DMS114 treated with DMSO at 0.1 percent for 48 hours (cell line): ENCODE measurements at regions not wholly inside any gene's neighbourhood (a gene's known extent, or its start where the extent isn't known, plus 50 kb on each side); places are given as distances from the start of the nearest gene placed in this dataset.
"Not testable (repeated sequence)": the region's sequence is repeated elsewhere in the genome, so short reads cannot be mapped to it uniquely, and the experiment has no call there.

Experiments used
- DNase-seq: peaks from one replicate; lab custom pipeline; 2025; ENCODE audit not compliant: unreplicated experiment; lab: John Stamatoyannopoulos, UW

- DNase-seq: no peak
Measured at GRCh38 chr10:109418795-109419194, 504.5 kb downstream of the XPNPEP1 start.

GRCh38 chr10:109417803-109418202, 505.5 kb downstream of the XPNPEP1 start:
- DNase-seq: no peak

GRCh38 chr10:109412353-109412752, 511.0 kb downstream of the XPNPEP1 start:
- DNase-seq: no peak

GRCh38 chr10:109411917-109412316, 511.4 kb downstream of the XPNPEP1 start:
- no peak for DNase-seq

GRCh38 chr10:109405338-109405737, 518.0 kb downstream of the XPNPEP1 start:
- DNase-seq: no peak

- DNase-seq: no peak
Measured at GRCh38 chr10:109403551-109403950, 519.8 kb downstream of the XPNPEP1 start.

GRCh38 chr10:109393425-109393824, 529.9 kb downstream of the XPNPEP1 start:
- no peak for DNase-seq

GRCh38 chr10:109386921-109387320, 536.4 kb downstream of the XPNPEP1 start:
- no peak for DNase-seq

- DNase-seq: no peak
Measured at GRCh38 chr10:109386101-109386500, 537.2 kb downstream of the XPNPEP1 start.

- DNase-seq: no peak
Measured at GRCh38 chr10:109379186-109379585, 544.1 kb downstream of the XPNPEP1 start.

- no peak for DNase-seq
Measured at GRCh38 chr10:109374215-109374614, 549.1 kb downstream of the XPNPEP1 start.

GRCh38 chr10:109359316-109359715, 564.0 kb downstream of the XPNPEP1 start:
- no peak for DNase-seq

GRCh38 chr10:109358325-109358724, 565.0 kb downstream of the XPNPEP1 start:
- no peak for DNase-seq

- DNase-seq: no peak
Measured at GRCh38 chr10:109348324-109348723, 575.0 kb downstream of the XPNPEP1 start.

GRCh38 chr10:109343293-109343692, 580.0 kb downstream of the XPNPEP1 start:
- no peak for DNase-seq

- DNase-seq: no peak
Measured at GRCh38 chr10:109341986-109342385, 581.3 kb downstream of the XPNPEP1 start.

GRCh38 chr10:109328001-109328400, 595.3 kb downstream of the XPNPEP1 start:
- no peak for DNase-seq

GRCh38 chr10:109327266-109327665, 596.0 kb downstream of the XPNPEP1 start:
- no peak for DNase-seq

- DNase-seq: no peak
Measured at GRCh38 chr10:109324721-109325120, 598.6 kb downstream of the XPNPEP1 start.

GRCh38 chr10:109317746-109318366, 605.5 kb downstream of the XPNPEP1 start:
- no peak for DNase-seq

GRCh38 chr10:109314016-109314415, 609.3 kb downstream of the XPNPEP1 start:
- DNase-seq: not testable (repeated sequence)

- not testable (repeated sequence) for DNase-seq
Measured at GRCh38 chr10:109312555-109312954, 610.8 kb downstream of the XPNPEP1 start.

GRCh38 chr10:109308971-109309370, 614.3 kb downstream of the XPNPEP1 start:
- no peak for DNase-seq
